Spleen (tissue), 11 donors: ENCODE measurements at regions not wholly inside any gene's neighbourhood (a gene's known extent, or its start where the extent isn't known, plus 50 kb on each side); places are given as distances from the start of the nearest gene placed in this dataset.

Source experiments
- DNase-seq: peaks from one replicate; pipeline ENCODE4 v3.0.0-alpha.2; 2020
- H3K27ac ChIP-seq, 8 donors: fragments of 200-600 bp; sonication (generic) in 7 of 8; 1 replicate in 4 of 8; 2 replicates in 4 of 8; pipeline versions ENCODE4 v1.5.0 to v1.8.0; 2016 to 2021; ENCODE audit warnings: inconsistent platforms in 4 of 8, mild to moderate bottlenecking in 4 of 8, moderate library complexity in 1 of 8
- H3K27me3 ChIP-seq, 7 donors: fragments of 200-600 bp; sonication (generic) in 6 of 7; replicated peaks in 1 of 7; 1 replicate in 4 of 7; 2 replicates in 3 of 7; pipeline versions ENCODE4 v1.5.0 to v1.8.0; 2016 to 2021; ENCODE audit warnings: inconsistent platforms in 3 of 7, mild to moderate bottlenecking in 1 of 7
- H3K36me3 ChIP-seq, 6 donors: fragments of 200-600 bp; sonication (generic) in 5 of 6; 1 replicate in 4 of 6; 2 replicates in 2 of 6; pipeline versions ENCODE4 v1.5.0 to v1.8.0; 2016 to 2021; ENCODE audit warnings: inconsistent platforms in 2 of 6
- H3K4me1 ChIP-seq, 6 donors: fragments of 200-600 bp; sonication (generic) in 5 of 6; 1 replicate in 3 of 6; 2 replicates in 3 of 6; pipeline versions ENCODE4 v1.5.0 to v1.8.0; 2016 to 2021; ENCODE audit warnings: inconsistent platforms in 3 of 6
- H3K4me3 ChIP-seq, 8 donors: fragments of 200-600 bp; sonication (generic) in 7 of 8; 1 replicate in 4 of 8; 2 replicates in 4 of 8; pipeline versions ENCODE4 v1.5.0 to v1.8.0; 2016 to 2021; ENCODE audit warnings: inconsistent platforms in 4 of 8, mild to moderate bottlenecking in 4 of 8, moderate library complexity in 2 of 8
- H3K9me3 ChIP-seq, 8 donors: fragments of 200-600 bp; sonication (generic) in 7 of 8; 1 replicate in 4 of 8; 2 replicates in 4 of 8; pipeline versions ENCODE4 v1.5.0 to v1.8.0; 2016 to 2021; ENCODE audit warnings: inconsistent platforms in 4 of 8
- POLR2A ChIP-seq, 3 donors: fragments of 450-650 bp; IDR thresholded peaks; one replicate each; pipeline ENCODE4 v1.5.1; 2017; ENCODE audit warnings: antibody characterized with exemption in 3 of 3, mild to moderate bottlenecking in 1 of 3
- POLR2AphosphoS5 ChIP-seq, 3 donors: sonication (generic); formaldehyde crosslinking; IDR thresholded peaks; one replicate each; pipeline ENCODE4 v1.5.1; 2017; ENCODE audit warnings: antibody characterized with exemption in 3 of 3
- WGBS, 5 donors: extraction: QIAGEN DNeasy Blood & Tissue Kit in 3 of 5; methylation state at CpG; one replicate each; pipeline versions ENCODE4 v1.1.5 to v1.1.7; 2013 to 2018; 5-methylcytosine and 5-hydroxymethylcytosine counted together
- intact Hi-C: fragments of 100-400 bp; cut with DNase I; formaldehyde crosslinking; loops from one replicate; pipeline ENCODE4 v1.15.0; 2023; ENCODE audit warnings: low total_unique reads
- TF ChIP-seq, protein P1 (sequence below), 11 experiments: fragments of 200-600 bp in 7 of 11; fragments of 450-650 bp in 4 of 11; sonication (generic) in 4 of 11; IDR thresholded peaks in 8 of 11; conservative IDR thresholded peaks in 3 of 11; 1 replicate in 7 of 11; 2 replicates in 4 of 11; pipeline versions ENCODE4 v1.4.0 to v1.8.0; 2016 to 2021; ENCODE audit warnings: antibody characterized with exemption in 11 of 11, inconsistent platforms in 4 of 11, mild to moderate bottlenecking in 1 of 11
- donor health status: healthy with polysubstance abuse.
- donor health status: DM: no; HTN: no; CAD: no; lungs with moderate emphysema.
- donor health status: DM: no; HTN: no; CAD: no.
- donor health status: Bipolar disorder and iron deficiency.
- donor health status: healthy.
- donor health status: DM: no; HTN: no; CAD: no.
- donor health status: DM: yes; HTN: yes; CAD: no.

GRCh38 chr11:128053981-128054931 lies 533.1 kb downstream of the ETS1 start:
- no peaks in the 10 kb centered on the region for H3K9me3 ChIP-seq
- H3K36me3 ChIP-seq = no peaks in the 10 kb centered on the region
- peaks cover 8 to 45% (median 38%) of the 10 kb centered on the region in 6 donors for H3K4me1 ChIP-seq
- H3K4me3 ChIP-seq = peak overlapping the region in 3 of 8 donors; percentile 2 to 35 (median 7)
- TF ChIP-seq POLR2A (IDR thresholded peaks at IDR 0.05) = no peak
- TF ChIP-seq POLR2AphosphoS5 (IDR thresholded peaks at IDR 0.05) = no peak
- TF ChIP-seq, protein P1, sequence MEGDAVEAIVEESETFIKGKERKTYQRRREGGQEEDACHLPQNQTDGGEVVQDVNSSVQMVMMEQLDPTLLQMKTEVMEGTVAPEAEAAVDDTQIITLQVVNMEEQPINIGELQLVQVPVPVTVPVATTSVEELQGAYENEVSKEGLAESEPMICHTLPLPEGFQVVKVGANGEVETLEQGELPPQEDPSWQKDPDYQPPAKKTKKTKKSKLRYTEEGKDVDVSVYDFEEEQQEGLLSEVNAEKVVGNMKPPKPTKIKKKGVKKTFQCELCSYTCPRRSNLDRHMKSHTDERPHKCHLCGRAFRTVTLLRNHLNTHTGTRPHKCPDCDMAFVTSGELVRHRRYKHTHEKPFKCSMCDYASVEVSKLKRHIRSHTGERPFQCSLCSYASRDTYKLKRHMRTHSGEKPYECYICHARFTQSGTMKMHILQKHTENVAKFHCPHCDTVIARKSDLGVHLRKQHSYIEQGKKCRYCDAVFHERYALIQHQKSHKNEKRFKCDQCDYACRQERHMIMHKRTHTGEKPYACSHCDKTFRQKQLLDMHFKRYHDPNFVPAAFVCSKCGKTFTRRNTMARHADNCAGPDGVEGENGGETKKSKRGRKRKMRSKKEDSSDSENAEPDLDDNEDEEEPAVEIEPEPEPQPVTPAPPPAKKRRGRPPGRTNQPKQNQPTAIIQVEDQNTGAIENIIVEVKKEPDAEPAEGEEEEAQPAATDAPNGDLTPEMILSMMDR (IDR thresholded peaks at IDR 0.05 in 8 of 11, conservative IDR thresholded peaks at IDR 0.05 in 3 of 11) = no peak
- H3K27ac ChIP-seq = peak overlapping the region in 7 of 8 donors; percentile 10 to 72 (median 62)
- H3K27me3 ChIP-seq = no peaks in the 10 kb centered on the region
- intact Hi-C loops = no loop called here
- DNase-seq = no peak
- 17 to 27% (median 25%) methylated on average over 2 of the region's 2 CpGs for WGBS, 5 donors

- peaks cover 8 to 45% (median 38%) of the 10 kb centered on the region in 6 donors for H3K4me1 ChIP-seq
- H3K27me3 ChIP-seq = no peaks in the 10 kb centered on the region
- peak overlapping the region in 5 of 8 donors; percentile 1 to 72 (median 70) for H3K27ac ChIP-seq
- no peaks in the 10 kb centered on the region for H3K36me3 ChIP-seq
- H3K9me3 ChIP-seq = no peaks in the 10 kb centered on the region
- DNase-seq = no peak
- TF ChIP-seq, protein P1 (IDR thresholded peaks at IDR 0.05 in 8 of 11, conservative IDR thresholded peaks at IDR 0.05 in 3 of 11) = no peak
- TF ChIP-seq POLR2A (IDR thresholded peaks at IDR 0.05) (no peak), POLR2AphosphoS5 (IDR thresholded peaks at IDR 0.05) (no peak)
- 20 to 34% (median 31%) methylated on average over 2 of the region's 2 CpGs for WGBS, 5 donors
- intact Hi-C loops = no loop called here
- no peak overlapping the region for H3K4me3 ChIP-seq
Measured at GRCh38 chr11:128052912-128053641, 534.3 kb downstream of the ETS1 start.

DNA sequence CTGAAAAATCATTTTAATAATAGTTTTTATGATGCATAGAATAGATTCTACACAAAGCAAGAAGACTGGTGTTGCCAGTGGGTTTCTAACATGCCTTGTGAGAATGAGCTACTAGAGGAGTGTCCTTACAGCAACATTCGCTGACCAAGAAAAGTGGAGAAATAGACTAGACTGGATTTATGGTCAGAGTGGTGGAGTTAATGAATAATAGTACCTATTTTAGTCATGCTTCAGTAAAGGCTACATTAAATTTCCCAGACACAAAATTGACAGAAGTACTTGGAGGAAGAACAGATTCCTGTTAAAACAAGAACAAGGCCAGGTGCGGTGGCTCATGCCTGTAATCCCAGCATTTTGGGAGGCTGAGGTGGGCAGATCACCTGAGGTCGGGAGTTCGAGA lies 539.2 kb downstream of the ETS1 start:
- H3K4me1 ChIP-seq = peaks cover 8 to 25% (median 19%) of the 10 kb centered on the region in 6 donors
- no peaks in the 10 kb centered on the region for H3K36me3 ChIP-seq
- H3K27me3 ChIP-seq = no peaks in the 10 kb centered on the region
- H3K9me3 ChIP-seq = no peaks in the 10 kb centered on the region
- no peak for DNase-seq
- no peak overlapping the region for H3K4me3 ChIP-seq
- TF ChIP-seq, protein P1 (IDR thresholded peaks at IDR 0.05 in 8 of 11, conservative IDR thresholded peaks at IDR 0.05 in 3 of 11) = no peak
- no peak for TF ChIP-seq POLR2AphosphoS5 (IDR thresholded peaks at IDR 0.05)
- no peak for TF ChIP-seq POLR2A (IDR thresholded peaks at IDR 0.05)
- WGBS, 5 donors = 90 to 98% (median 96%) methylated on average over 4 of the region's 4 CpGs
- intact Hi-C loops = no loop called here
- no peak overlapping the region for H3K27ac ChIP-seq

DNA sequence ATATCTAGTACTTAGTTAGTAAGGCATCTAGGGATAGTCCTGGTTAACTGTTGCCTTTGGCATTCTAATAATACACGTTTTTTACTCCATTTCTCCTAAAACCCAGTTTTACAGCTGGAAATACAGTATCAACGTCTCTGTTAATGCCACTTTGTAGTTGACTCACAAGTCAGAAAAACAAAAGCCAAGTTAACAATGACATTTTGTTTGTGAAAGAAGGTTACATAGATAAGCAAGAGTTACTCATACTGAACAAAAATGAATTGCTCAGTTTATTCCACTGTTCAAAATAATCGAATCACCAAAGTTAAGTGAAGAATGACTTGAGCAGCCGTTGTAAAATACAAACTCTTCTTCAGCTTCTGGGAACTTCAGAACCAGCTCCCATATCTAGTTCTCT lies 540.3 kb downstream of the ETS1 start:
- TF ChIP-seq POLR2AphosphoS5 (IDR thresholded peaks at IDR 0.05) (no peak), POLR2A (IDR thresholded peaks at IDR 0.05) (no peak)
- TF ChIP-seq, protein P1 (IDR thresholded peaks at IDR 0.05 in 8 of 11, conservative IDR thresholded peaks at IDR 0.05 in 3 of 11) = no peak
- Histone ChIP-seq H3K27me3 (no peaks in the 10 kb centered on the region), H3K27ac (no peak overlapping the region), H3K9me3 (no peaks in the 10 kb centered on the region), H3K4me1 (peaks cover 1 to 21% (median 8%) of the 10 kb centered on the region in 6 donors), H3K36me3 (no peaks in the 10 kb centered on the region), H3K4me3 (no peak overlapping the region)
- WGBS, 5 donors = 73 to 88% (median 87%) methylated on average over 4 of the region's 4 CpGs
- intact Hi-C loops = no loop called here
- no peak for DNase-seq
